ENCODE measurements at regions not wholly inside any gene's neighbourhood (a gene's known extent, or its start where the extent isn't known, plus 50 kb on each side); places are given as distances from the start of the nearest gene placed in this dataset.

DNA sequence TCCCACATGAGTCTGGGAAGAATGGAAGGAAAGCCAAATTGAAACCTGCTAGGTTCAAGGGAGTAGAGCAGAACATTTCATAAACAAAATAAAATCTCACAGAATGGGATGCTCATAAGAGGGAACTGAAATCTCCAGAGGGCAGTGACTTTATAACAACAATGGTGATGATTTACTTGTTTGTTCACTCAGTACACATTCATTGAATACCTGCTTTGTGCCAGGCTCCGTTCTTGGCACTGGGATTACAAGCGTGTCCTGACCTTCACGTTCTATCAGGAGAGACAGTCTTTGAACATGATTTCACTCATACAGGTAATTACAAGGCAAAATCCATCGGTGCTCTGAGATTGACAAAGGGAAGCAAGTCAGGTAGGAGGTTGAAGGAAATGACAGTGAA is 356.3 kb downstream of the HAPSTR1 start (continued):
- no peak for TF ChIP-seq ETV6 (IDR thresholded peaks at IDR 0.05; ENCODE audit: borderline replicate concordance in 1 of 2, low read depth in 2 of 2, low read length in 1 of 2)
- no peak for TF ChIP-seq ETV6 (CRISPR knock-in tag; IDR thresholded peaks at IDR 0.05; ENCODE audit: borderline replicate concordance)
- TF ChIP-seq SAFB2 (IDR thresholded peaks at IDR 0.05; ENCODE audit: borderline replicate concordance, low read depth, low read length, severe bottlenecking): no peak
- TF ChIP-seq YBX1 (IDR thresholded peaks at IDR 0.05): no peak
- TF ChIP-seq, protein P1, sequence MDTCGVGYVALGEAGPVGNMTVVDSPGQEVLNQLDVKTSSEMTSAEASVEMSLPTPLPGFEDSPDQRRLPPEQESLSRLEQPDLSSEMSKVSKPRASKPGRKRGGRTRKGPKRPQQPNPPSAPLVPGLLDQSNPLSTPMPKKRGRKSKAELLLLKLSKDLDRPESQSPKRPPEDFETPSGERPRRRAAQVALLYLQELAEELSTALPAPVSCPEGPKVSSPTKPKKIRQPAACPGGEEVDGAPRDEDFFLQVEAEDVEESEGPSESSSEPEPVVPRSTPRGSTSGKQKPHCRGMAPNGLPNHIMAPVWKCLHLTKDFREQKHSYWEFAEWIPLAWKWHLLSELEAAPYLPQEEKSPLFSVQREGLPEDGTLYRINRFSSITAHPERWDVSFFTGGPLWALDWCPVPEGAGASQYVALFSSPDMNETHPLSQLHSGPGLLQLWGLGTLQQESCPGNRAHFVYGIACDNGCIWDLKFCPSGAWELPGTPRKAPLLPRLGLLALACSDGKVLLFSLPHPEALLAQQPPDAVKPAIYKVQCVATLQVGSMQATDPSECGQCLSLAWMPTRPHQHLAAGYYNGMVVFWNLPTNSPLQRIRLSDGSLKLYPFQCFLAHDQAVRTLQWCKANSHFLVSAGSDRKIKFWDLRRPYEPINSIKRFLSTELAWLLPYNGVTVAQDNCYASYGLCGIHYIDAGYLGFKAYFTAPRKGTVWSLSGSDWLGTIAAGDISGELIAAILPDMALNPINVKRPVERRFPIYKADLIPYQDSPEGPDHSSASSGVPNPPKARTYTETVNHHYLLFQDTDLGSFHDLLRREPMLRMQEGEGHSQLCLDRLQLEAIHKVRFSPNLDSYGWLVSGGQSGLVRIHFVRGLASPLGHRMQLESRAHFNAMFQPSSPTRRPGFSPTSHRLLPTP (IDR thresholded peaks at IDR 0.05; ENCODE audit: borderline replicate concordance, extremely low read depth, insufficient read length): no peak
- TF ChIP-seq ZNF408 (CRISPR knock-in tag; IDR thresholded peaks at IDR 0.05; ENCODE audit: low read depth): no peak
- no peak for TF ChIP-seq DMBX1 (CRISPR knock-in tag; IDR thresholded peaks at IDR 0.05; ENCODE audit: borderline replicate concordance)
- TF ChIP-seq, protein P2, sequence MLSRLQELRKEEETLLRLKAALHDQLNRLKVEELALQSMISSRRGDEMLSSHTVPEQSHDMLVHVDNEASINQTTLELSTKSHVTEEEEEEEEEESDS (CRISPR knock-in tag; IDR thresholded peaks at IDR 0.05): no peak
- TF ChIP-seq, protein P3, sequence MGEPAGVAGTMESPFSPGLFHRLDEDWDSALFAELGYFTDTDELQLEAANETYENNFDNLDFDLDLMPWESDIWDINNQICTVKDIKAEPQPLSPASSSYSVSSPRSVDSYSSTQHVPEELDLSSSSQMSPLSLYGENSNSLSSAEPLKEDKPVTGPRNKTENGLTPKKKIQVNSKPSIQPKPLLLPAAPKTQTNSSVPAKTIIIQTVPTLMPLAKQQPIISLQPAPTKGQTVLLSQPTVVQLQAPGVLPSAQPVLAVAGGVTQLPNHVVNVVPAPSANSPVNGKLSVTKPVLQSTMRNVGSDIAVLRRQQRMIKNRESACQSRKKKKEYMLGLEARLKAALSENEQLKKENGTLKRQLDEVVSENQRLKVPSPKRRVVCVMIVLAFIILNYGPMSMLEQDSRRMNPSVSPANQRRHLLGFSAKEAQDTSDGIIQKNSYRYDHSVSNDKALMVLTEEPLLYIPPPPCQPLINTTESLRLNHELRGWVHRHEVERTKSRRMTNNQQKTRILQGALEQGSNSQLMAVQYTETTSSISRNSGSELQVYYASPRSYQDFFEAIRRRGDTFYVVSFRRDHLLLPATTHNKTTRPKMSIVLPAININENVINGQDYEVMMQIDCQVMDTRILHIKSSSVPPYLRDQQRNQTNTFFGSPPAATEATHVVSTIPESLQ (CRISPR knock-in tag; IDR thresholded peaks at IDR 0.05): no peak
